Activated CD4-positive, alpha-beta memory T cell treated with anti-CD3 and anti-CD28 coated beads for 36 hours (primary cell): ENCODE measurements at regions not wholly inside any gene's neighbourhood (a gene's known extent, or its start where the extent isn't known, plus 50 kb on each side); places are given as distances from the start of the nearest gene placed in this dataset.

Experiments used
- CTCF ChIA-PET: fragments of 350-600 bp; sonication (Branson Sonifier 250); formaldehyde crosslinking; loops from one replicate; lab custom pipeline; 2021; ENCODE audit warnings: antibody characterized with exemption, inconsistent platforms; lab: Charles Lee
- POLR2A ChIA-PET: fragments of 350-600 bp; sonication (Branson Sonifier 250); formaldehyde crosslinking; loops from one replicate; lab custom pipeline; 2021; ENCODE audit warnings: antibody characterized with exemption; lab: Charles Lee
- DNase-seq: peaks from one replicate; pipeline ENCODE4 v3.0.0-alpha.2; 2020
- H3K27ac Mint-ChIP-seq: one replicate; pipeline ENCODE4 v1.8.0; 2021; ENCODE audit warnings: mixed read lengths
- H3K27me3 Mint-ChIP-seq: one replicate; pipeline ENCODE4 v1.8.0; 2021; ENCODE audit warnings: mixed read lengths
- H3K36me3 Mint-ChIP-seq: one replicate; pipeline ENCODE4 v1.8.0; 2021; ENCODE audit warnings: mixed read lengths
- H3K4me1 Mint-ChIP-seq: one replicate; pipeline ENCODE4 v1.8.0; 2021; ENCODE audit warnings: low read depth, mixed read lengths
- H3K4me3 Mint-ChIP-seq: one replicate; pipeline ENCODE4 v1.8.0; 2021; ENCODE audit warnings: mild to moderate bottlenecking, mixed read lengths
- H3K9me3 Mint-ChIP-seq: one replicate; pipeline ENCODE4 v1.8.0; 2021; ENCODE audit warnings: mixed read lengths
- intact Hi-C: fragments of 100-400 bp; cut with micrococcal nuclease; formaldehyde crosslinking; loops from one replicate; pipeline ENCODE4 v1.15.1; 2023

DNA sequence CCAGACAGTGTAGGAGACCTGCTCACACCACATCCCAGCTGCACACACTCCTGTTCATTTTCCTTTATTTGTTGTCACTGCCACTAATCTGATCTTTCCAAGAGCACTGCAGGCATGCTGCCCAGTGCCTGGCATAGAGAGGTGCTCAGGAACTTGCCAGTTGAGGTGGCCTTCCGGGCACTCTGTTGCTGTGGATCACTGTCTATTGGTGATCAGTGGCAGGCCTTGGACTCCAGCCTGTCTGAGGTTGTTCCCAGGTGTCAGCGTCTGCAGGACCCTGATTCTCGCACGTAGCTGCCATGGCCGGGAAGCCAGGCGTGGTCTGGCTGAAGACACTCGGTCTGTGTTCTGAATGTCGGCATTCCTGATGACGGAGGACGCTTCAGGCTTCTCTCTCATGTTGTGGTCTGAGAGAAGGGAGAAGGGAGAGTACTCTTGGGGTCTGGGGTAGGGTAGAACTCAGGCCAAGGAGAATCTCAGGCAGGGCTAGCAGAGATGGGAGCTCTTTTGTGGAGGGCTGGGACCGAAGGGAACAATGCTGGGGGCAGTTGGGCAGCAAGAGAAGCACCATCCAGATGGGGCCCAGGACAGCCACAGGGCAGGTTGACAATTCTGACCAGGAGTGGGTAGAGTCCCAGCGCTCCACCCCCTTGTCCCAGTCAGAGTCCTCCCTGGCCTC lies 240.9 kb downstream of the MYCN start:
- H3K4me1 Mint-ChIP-seq = no peaks in the 10 kb centered on the region
- H3K27me3 Mint-ChIP-seq = no peaks in the 10 kb centered on the region
- no peak for DNase-seq
- H3K9me3 Mint-ChIP-seq = no peaks in the 10 kb centered on the region
- intact Hi-C loops = no loop called here
- ChIA-PET CTCF (no interaction called here), POLR2A (no interaction called here)
- no peak overlapping the region for H3K27ac Mint-ChIP-seq
- no peaks in the 10 kb centered on the region for H3K36me3 Mint-ChIP-seq
- H3K4me3 Mint-ChIP-seq = no peak overlapping the region

DNA sequence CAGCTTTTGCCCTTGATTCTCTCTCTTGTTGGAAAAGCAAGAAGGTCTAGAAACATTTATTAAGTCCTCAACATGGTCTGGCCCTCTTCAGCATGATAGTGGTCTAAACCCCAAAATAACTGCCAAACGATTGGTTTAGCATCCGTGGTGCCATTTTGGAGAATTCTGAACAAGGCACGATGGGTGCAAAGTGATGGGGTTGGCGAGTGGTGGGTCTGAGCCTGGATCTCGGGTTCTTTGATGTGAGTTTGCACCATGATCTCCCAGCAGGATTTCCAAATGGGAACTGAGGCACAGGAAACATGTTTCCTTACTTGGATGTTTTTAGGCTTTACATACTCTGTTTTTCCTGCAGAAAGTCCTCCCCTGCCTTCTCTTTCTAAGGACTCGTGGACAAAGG lies 240.3 kb downstream of the MYCN start:
- Mint-ChIP-seq H3K36me3 (no peaks in the 10 kb centered on the region), H3K4me1 (no peaks in the 10 kb centered on the region), H3K9me3 (no peaks in the 10 kb centered on the region), H3K27me3 (no peaks in the 10 kb centered on the region), H3K4me3 (no peak overlapping the region), H3K27ac (no peak overlapping the region)
- ChIA-PET CTCF (no interaction called here), POLR2A (no interaction called here)
- DNase-seq = no peak
- intact Hi-C loops = no loop called here

DNA sequence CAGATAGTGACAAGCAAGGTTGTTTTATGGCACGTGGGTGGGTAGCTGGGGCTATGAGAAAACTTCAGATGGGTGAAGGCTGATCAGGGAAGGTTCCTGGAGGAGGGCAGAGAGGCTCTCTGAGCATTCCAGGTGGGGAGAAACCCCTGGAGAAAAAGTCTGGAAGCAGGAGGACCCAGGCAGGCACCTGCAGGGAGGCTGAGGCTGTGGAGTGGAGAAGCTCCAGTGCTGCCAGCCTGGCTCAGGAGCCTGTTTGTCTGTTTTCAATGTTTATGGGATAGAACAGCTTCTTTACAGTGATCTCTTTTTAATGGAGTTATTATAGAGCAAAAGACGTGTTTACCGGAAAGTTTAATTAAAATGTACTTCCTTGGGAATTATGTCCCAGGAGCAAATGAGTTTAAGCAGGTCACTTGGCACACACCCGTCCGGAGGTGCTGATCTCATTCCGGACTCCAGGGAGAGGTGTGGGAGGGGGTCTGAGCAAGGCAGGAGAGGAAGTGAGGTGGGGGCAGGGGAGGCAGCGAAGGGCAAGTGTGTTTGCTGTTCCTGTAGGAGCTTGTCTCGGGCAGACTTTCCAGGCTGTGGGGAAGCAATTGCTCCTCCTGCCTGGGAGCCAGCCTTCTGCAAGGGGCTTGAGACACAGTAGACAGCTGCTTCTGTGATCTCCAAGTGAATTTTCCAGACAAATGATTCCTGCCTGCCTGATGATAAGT lies 239.5 kb downstream of the MYCN start:
- no peaks in the 10 kb centered on the region for H3K36me3 Mint-ChIP-seq
- ChIA-PET CTCF (no interaction called here), POLR2A (no interaction called here)

DNA sequence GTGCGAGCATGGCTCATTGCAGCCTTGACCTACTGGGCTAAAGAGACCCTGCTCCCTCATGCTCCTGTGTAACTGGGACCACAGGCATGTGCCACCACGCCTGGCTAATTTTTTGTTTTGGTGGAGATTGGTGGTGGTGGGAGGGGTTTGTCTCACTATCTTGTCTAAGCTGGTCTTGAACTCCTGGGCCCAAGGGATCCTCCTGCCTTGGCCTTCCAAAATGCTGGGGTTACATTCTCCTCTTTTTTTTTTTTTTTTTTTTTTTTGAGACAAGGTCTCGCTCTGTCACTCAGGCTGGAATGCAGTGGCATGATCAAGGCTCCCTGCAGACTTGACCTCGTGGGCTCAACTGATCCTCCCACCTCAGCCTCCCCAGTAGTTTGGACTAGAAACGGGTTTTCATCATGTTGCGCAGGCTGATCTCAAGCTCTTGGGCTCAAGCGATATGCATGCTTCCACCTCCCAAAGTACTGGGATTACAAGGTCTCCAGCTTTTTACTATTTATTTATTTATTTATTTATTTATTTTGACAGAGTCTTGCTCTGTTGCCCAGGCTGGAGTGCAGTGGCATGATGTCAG lies 238.3 kb downstream of the MYCN start:
- H3K27me3 Mint-ChIP-seq = no peaks in the 10 kb centered on the region
- H3K36me3 Mint-ChIP-seq = no peaks in the 10 kb centered on the region
- no peak for DNase-seq
- no peaks in the 10 kb centered on the region for H3K4me1 Mint-ChIP-seq
- H3K9me3 Mint-ChIP-seq = no peaks in the 10 kb centered on the region
- no peak overlapping the region for H3K27ac Mint-ChIP-seq
- POLR2A ChIA-PET = no interaction called here
- intact Hi-C loops = no loop called here
- H3K4me3 Mint-ChIP-seq = no peak overlapping the region
- CTCF ChIA-PET = no interaction called here

More for the DNA sequence above, 239.5 kb downstream of the MYCN start:
- no peaks in the 10 kb centered on the region for H3K27me3 Mint-ChIP-seq
- no peak for DNase-seq
- H3K9me3 Mint-ChIP-seq = no peaks in the 10 kb centered on the region
- intact Hi-C loops = no loop called here
- H3K4me1 Mint-ChIP-seq = no peaks in the 10 kb centered on the region
- no peak overlapping the region for H3K27ac Mint-ChIP-seq
- H3K4me3 Mint-ChIP-seq = no peak overlapping the region

DNA sequence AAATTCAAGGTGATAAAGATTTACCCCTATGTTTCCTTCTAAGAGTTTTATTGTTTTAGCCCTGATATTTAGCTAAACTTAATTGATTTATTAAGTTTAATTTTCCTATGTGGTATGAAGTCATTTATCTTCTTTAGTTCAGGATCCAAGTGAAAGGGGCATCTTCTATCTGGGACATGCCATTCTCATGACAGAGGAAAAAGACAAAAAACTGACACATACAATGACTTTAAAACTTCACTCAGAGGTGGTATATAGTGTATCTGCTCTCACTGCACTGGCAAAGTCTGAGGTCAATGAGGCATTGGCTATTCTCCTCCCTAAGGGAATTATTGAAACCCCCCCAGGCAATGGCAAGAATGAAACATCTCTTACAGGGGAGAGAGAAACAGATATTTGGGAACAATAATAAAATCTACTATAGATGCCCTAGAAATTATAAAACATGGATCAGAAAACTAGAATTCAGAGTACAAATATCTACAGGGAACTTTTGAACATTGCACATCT lies 237.4 kb downstream of the MYCN start:
- Mint-ChIP-seq H3K27ac (no peak overlapping the region), H3K4me3 (no peak overlapping the region), H3K9me3 (no peaks in the 10 kb centered on the region), H3K27me3 (no peaks in the 10 kb centered on the region), H3K4me1 (no peaks in the 10 kb centered on the region), H3K36me3 (no peaks in the 10 kb centered on the region)
- no peak for DNase-seq
- CTCF ChIA-PET = no interaction called here
- intact Hi-C loops = no loop called here
- POLR2A ChIA-PET = no interaction called here

DNA sequence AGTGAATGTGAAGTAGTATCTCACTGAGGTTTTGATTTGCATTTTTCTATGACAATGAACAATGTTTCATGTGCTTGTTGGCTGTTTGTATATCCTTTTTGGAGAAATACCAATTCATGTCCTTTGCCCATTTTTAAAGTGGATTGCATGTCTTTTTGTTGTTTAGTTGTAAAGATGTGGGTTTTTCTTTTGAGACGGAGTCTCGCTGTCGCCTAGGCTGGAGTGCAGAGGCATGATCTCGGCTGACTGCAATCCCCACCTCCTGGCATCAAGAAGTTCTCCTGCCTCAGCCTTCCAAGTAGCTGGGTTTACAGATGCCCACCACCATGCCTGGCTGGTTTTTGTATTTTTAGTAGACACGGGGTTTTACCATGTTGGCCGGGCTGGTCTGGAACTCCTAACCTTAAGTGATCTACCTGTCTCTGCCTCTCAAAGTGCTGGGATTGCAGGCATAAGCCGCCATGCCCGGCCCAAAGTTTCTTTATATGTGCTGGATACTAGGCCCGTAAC lies 236.7 kb downstream of the MYCN start:
- CTCF ChIA-PET = no interaction called here
- intact Hi-C loops = no loop called here
- no peak overlapping the region for H3K4me3 Mint-ChIP-seq
- no peaks in the 10 kb centered on the region for H3K9me3 Mint-ChIP-seq
- DNase-seq = no peak
- H3K4me1 Mint-ChIP-seq = no peaks in the 10 kb centered on the region
- POLR2A ChIA-PET = no interaction called here
- H3K36me3 Mint-ChIP-seq = no peaks in the 10 kb centered on the region
- H3K27me3 Mint-ChIP-seq = no peaks in the 10 kb centered on the region
- no peak overlapping the region for H3K27ac Mint-ChIP-seq

DNA sequence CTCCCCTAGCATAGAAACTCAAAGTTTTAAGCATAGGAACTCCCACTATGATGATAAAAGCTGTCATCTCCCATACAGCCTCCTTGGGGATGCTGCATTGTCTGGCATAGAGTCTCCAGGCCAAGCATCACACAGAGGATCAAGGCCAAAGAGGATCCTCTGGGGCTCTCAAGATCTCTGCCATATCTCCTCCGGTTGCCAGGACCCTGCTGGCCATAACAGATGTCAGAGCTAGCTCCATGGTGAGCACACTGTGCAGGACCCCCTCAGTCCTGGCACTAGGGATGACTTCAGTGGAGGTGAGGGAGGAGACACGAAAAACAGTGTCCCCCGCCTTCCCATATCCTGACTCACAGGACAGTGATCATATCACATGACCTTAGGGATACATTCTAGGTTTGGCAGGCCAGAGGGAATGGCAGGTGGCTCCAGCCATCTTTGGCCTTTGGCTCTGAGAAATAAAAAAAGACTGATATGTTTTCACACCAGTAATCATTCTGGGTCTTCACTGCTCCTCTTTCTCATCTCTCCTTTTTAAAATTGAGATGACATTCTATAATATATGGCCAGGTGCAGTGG lies 235.0 kb downstream of the MYCN start:
- Mint-ChIP-seq H3K27me3 (no peaks in the 10 kb centered on the region), H3K4me3 (no peak overlapping the region), H3K4me1 (no peaks in the 10 kb centered on the region), H3K36me3 (no peaks in the 10 kb centered on the region), H3K27ac (no peak overlapping the region), H3K9me3 (no peaks in the 10 kb centered on the region)
- CTCF ChIA-PET = no interaction called here
- POLR2A ChIA-PET = no interaction called here
- intact Hi-C loops = no loop called here
- DNase-seq = no peak

DNA sequence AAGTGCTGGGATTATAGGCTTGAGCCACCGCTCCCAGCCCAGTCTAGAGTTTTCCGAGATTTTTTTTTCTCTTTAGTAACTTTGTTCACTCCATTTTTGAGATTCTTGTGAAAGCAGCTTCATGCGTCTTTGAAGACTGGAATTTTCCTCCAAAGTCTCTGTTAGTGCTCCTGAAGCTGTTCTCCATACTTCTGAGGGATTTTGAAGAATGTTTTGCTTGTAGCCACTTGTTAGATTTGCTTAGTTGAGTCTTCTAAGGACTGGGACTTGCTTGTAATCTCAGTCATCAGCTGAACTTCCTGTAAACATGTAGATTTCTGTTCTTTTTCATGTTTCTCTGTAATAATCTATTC lies 234.3 kb downstream of the MYCN start:
- Mint-ChIP-seq H3K9me3 (no peaks in the 10 kb centered on the region), H3K27ac (no peak overlapping the region), H3K4me3 (no peak overlapping the region), H3K36me3 (no peaks in the 10 kb centered on the region), H3K4me1 (no peaks in the 10 kb centered on the region), H3K27me3 (no peaks in the 10 kb centered on the region)
- intact Hi-C loops = no loop called here
- ChIA-PET CTCF (no interaction called here), POLR2A (no interaction called here)
- DNase-seq = no peak

DNA sequence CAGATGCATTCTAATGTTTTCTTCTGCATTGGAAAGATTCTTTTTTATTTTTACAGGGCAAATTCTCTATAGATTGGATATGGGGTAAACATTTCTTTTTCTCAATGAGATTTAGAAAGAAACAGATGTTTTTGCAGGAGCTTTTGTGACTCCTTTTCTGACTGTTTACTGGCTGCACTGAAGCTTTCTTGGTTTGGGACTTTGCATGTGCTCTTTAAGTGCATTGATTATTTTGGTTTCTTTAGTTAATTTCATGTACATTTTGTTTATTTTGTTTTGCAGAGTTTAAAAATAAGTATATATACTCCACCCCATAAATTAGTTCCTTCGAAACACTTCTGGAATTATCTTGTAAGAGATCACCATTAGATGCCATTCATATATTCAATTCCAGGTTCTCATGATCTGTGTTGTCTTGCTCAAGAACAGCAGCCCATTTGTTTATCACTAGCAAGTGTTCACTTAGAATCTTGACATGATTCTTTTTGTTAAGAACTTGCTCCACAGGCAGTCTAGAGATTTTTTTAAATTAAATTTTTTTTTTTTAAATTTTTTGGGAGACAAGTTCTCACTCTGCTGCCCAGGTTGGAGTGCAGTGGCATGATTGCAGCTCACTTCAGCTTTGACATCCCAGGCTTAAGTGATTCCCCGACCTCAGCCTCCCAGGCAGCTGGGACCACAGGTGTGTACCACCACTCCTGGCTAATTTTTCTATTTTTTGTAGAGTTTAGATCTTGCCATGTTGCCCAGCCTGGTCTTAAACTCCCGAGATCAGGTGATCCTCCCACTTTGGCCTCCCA lies 233.7 kb downstream of the MYCN start:
- ChIA-PET POLR2A (no interaction called here), CTCF (no interaction called here)
- Mint-ChIP-seq H3K4me3 (no peak overlapping the region), H3K9me3 (no peaks in the 10 kb centered on the region), H3K36me3 (no peaks in the 10 kb centered on the region), H3K27ac (no peak overlapping the region), H3K27me3 (no peaks in the 10 kb centered on the region), H3K4me1 (no peaks in the 10 kb centered on the region)
- no peak for DNase-seq
- intact Hi-C loops = no loop called here

DNA sequence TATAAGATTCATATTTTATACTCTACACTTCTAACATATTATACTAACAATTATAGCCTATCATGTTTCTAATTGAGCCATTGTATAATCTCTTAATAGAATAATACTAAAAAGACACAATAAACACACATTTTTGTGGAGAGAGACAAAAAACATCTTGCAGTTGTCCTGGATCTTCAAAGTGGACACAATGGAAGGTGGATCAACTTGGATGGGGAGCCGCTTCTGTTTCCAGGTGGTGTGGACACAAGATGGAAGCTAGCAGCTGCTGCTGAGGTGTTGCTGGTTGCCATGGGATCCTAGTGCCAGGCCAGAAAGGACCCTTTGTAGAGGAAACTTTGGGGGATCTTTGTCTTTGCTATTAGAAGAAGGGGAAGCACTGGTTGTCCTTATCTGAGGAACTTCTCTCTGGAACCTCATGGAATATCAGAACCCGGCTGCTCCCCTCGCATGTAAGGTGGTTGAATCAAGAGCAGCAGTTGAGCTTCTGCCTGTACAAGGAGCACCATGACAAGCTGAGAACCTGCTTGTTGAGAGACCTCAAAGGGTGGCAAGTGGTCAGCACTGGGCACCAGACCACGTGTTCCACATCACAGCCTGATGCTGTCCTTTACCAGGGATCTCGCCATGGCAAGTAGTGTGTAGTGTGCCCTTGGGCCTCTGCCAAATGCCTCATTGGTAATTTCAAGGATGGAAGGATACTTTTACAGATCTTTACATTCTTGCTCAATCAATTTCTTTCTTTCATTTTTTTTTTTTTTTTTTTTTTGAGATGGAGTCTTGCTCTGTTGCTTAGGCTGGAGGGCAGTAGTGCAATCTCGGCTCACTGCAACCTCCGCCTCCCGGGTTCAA lies 232.2 kb downstream of the MYCN start:
- CTCF ChIA-PET = no interaction called here

DNA sequence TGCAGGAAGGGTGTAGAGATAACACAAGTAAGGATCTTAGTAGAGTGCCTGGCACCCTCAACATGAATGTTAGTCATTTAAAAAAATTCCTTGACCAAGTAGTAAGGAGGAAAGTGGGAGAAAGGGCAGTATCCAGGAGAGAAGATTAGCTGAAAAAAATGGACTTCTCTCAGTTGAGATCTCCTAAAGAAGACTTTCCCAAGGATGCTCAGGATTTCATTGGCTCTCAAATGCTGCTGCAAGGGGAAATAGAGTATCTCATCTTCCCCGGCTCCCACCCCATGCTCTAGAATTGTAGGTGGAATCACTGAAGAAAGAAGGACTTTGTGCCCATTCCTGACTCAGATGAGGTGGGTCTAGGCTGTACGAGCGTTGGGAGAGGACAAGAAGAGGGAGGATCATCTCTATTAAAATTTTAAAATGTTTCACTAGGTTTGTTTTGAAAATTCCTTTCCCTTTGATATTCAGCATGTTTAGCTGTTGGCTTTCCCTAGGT lies 231.1 kb downstream of the MYCN start:
- CTCF ChIA-PET = interaction anchor here (0.8 kb wide), 1 partner anchor 29 kb away, joined by 3 read pairs; no protein-coding TSS in a partner anchor
- DNase-seq = no peak
- intact Hi-C loops = no loop called here

More for the DNA sequence above, 232.2 kb downstream of the MYCN start:
- no peak overlapping the region for H3K4me3 Mint-ChIP-seq
- no peak overlapping the region for H3K27ac Mint-ChIP-seq
- no peak for DNase-seq
- no peaks in the 10 kb centered on the region for H3K4me1 Mint-ChIP-seq
- H3K27me3 Mint-ChIP-seq = no peaks in the 10 kb centered on the region
- intact Hi-C loops = no loop called here
- H3K36me3 Mint-ChIP-seq = no peaks in the 10 kb centered on the region
- POLR2A ChIA-PET = no interaction called here
- no peaks in the 10 kb centered on the region for H3K9me3 Mint-ChIP-seq

More for the DNA sequence above, 231.1 kb downstream of the MYCN start:
- Mint-ChIP-seq H3K4me3 (no peak overlapping the region), H3K27me3 (no peaks in the 10 kb centered on the region), H3K27ac (no peak overlapping the region), H3K4me1 (no peaks in the 10 kb centered on the region), H3K36me3 (no peaks in the 10 kb centered on the region), H3K9me3 (no peaks in the 10 kb centered on the region)
- POLR2A ChIA-PET = no interaction called here
